HEK293 (cell line): ENCODE measurements at regions not wholly inside any gene's neighbourhood (a gene's known extent, or its start where the extent isn't known, plus 50 kb on each side); places are given as distances from the start of the nearest gene placed in this dataset.

Experiments
- CTCF ChIA-PET: fragments of 350-600 bp; formaldehyde crosslinking; extraction: SDS; loops from one replicate; lab custom pipeline; 2021; ENCODE audit warnings: antibody characterized with exemption; lab: Yijun Ruan, JAX
- POLR2A ChIA-PET: fragments of 300-600 bp; formaldehyde crosslinking; extraction: SDS; loops from one replicate; lab custom pipeline; 2020; ENCODE audit warnings: antibody characterized with exemption, inconsistent platforms; lab: Yijun Ruan, JAX
- H3K27ac ChIP-seq: fragments of 200-500 bp; sonication (Bioruptor generic); 2 replicates; pipeline ENCODE4 v1.5.1; 2014; ENCODE audit warnings: low read depth, low read length, control low read depth, inconsistent platforms; ENCODE audit errors: extremely low read depth
- H3K36me3 ChIP-seq, 2 experiments: fragments of 200-500 bp in 1 of 2; sonication (Bioruptor generic) in 1 of 2; 1 replicate in 1 of 2; 2 replicates in 1 of 2; pipeline ENCODE4 v1.5.1; 2014 to 2017; ENCODE audit warnings: inconsistent platforms in 2 of 2, low read length in 2 of 2; ENCODE audit not compliant: control insufficient read depth in 2 of 2, insufficient read depth in 1 of 2
- H3K4me1 ChIP-seq: fragments of 200-500 bp; sonication (Bioruptor generic); 2 replicates; pipeline ENCODE4 v1.5.1; 2014; ENCODE audit warnings: mild to moderate bottlenecking, low read length, inconsistent platforms; ENCODE audit not compliant: control insufficient read depth, insufficient read depth
- H3K4me3 ChIP-seq: 2 replicates; pipeline ENCODE4 v1.5.1; 2011; ENCODE audit warnings: low read depth, mild to moderate bottlenecking, control low read depth, low read length, moderate library complexity
- H3K9me3 ChIP-seq: fragments of 200-500 bp; sonication (Bioruptor generic); 2 replicates; pipeline ENCODE4 v1.5.1; 2014; ENCODE audit warnings: low read depth, low read length, inconsistent platforms; ENCODE audit not compliant: control insufficient read depth, insufficient read depth
- GLI4 ChIP-seq: fragments of 450-650 bp; formaldehyde crosslinking; IDR thresholded peaks from 2 replicates; pipeline ENCODE4 v1.5.1; 2016; ENCODE audit warnings: missing biosample characterization, missing genetic modification characterization
- GLIS1 ChIP-seq: fragments of 450-650 bp; formaldehyde crosslinking; IDR thresholded peaks from 2 replicates; pipeline ENCODE4 v1.5.1; 2016; ENCODE audit warnings: missing biosample characterization, missing genetic modification characterization
- MEIS1 ChIP-seq: sonication (generic); formaldehyde crosslinking; IDR thresholded peaks from 2 replicates; pipeline ENCODE4 v1.8.1; 2022; ENCODE audit warnings: missing genetic modification reagents, mild to moderate bottlenecking, borderline replicate concordance
- MZF1 ChIP-seq: fragments of 450-650 bp; formaldehyde crosslinking; IDR thresholded peaks from 2 replicates; pipeline ENCODE4 v1.5.1; 2017; ENCODE audit warnings: missing biosample characterization, missing genetic modification characterization, borderline replicate concordance
- OSR2 ChIP-seq: fragments of 450-650 bp; formaldehyde crosslinking; IDR thresholded peaks from 2 replicates; pipeline ENCODE4 v1.5.1; 2016; ENCODE audit warnings: missing biosample characterization, missing genetic modification characterization
- SALL2 ChIP-seq: fragments of 450-650 bp; formaldehyde crosslinking; IDR thresholded peaks from 2 replicates; pipeline ENCODE4 v1.5.0; 2017; ENCODE audit warnings: missing biosample characterization, mild to moderate bottlenecking, missing genetic modification characterization, borderline replicate concordance
- SP7 ChIP-seq: fragments of 450-650 bp; formaldehyde crosslinking; IDR thresholded peaks from 2 replicates; pipeline ENCODE4 v1.5.1; 2016; ENCODE audit warnings: missing biosample characterization, missing genetic modification characterization
- ZFHX2 ChIP-seq: fragments of 450-650 bp; formaldehyde crosslinking; conservative IDR thresholded peaks from 2 replicates; pipeline ENCODE4 v1.5.1; 2016; ENCODE audit warnings: missing biosample characterization, missing genetic modification characterization
- ZNF121 ChIP-seq: fragments of 450-650 bp; formaldehyde crosslinking; IDR thresholded peaks from 2 replicates; pipeline ENCODE4 v1.5.1; 2016; ENCODE audit warnings: missing biosample characterization, missing genetic modification characterization
- ZNF155 ChIP-seq: fragments of 450-650 bp; formaldehyde crosslinking; IDR thresholded peaks from 2 replicates; pipeline ENCODE4 v1.5.1; 2016; ENCODE audit warnings: missing biosample characterization, missing genetic modification characterization
- ZNF175 ChIP-seq: fragments of 450-650 bp; formaldehyde crosslinking; IDR thresholded peaks from 2 replicates; pipeline ENCODE4 v1.5.1; 2016; ENCODE audit warnings: missing biosample characterization, missing genetic modification characterization
- ZNF266 ChIP-seq: fragments of 450-650 bp; formaldehyde crosslinking; IDR thresholded peaks from 2 replicates; pipeline ENCODE4 v1.5.1; 2016; ENCODE audit warnings: missing biosample characterization, missing genetic modification characterization, low read depth
- ZNF623 ChIP-seq: fragments of 450-650 bp; formaldehyde crosslinking; IDR thresholded peaks from 2 replicates; pipeline ENCODE4 v1.5.1; 2016; ENCODE audit warnings: missing biosample characterization, missing genetic modification characterization
- ZNF629 ChIP-seq: fragments of 450-650 bp; formaldehyde crosslinking; IDR thresholded peaks from 2 replicates; pipeline ENCODE4 v1.5.1; 2017; ENCODE audit warnings: missing biosample characterization, missing genetic modification characterization
- ZNF747 ChIP-seq: fragments of 450-650 bp; formaldehyde crosslinking; IDR thresholded peaks from 2 replicates; pipeline ENCODE4 v1.5.1; 2016; ENCODE audit warnings: missing biosample characterization, missing genetic modification characterization
- ZNF777 ChIP-seq: fragments of 450-650 bp; formaldehyde crosslinking; IDR thresholded peaks from 2 replicates; pipeline ENCODE4 v1.5.1; 2017; ENCODE audit warnings: missing biosample characterization, missing genetic modification characterization, borderline replicate concordance
- ZSCAN18 ChIP-seq: fragments of 450-650 bp; formaldehyde crosslinking; IDR thresholded peaks from 2 replicates; pipeline ENCODE4 v1.5.1; 2016; ENCODE audit warnings: missing biosample characterization, missing genetic modification characterization
- TF ChIP-seq, protein P1 (sequence below): fragments of 450-650 bp; formaldehyde crosslinking; IDR thresholded peaks from 2 replicates; pipeline ENCODE4 v1.5.1; 2016; ENCODE audit warnings: missing biosample characterization, missing genetic modification characterization

GRCh38 chr2:103292573-103292972 lies 530.7 kb downstream of the TMEM182 start:
- no peaks in the 10 kb centered on the region for H3K9me3 ChIP-seq
- H3K27ac ChIP-seq = no peak overlapping the region
- CTCF ChIA-PET = no interaction called here
- no peaks in the 10 kb centered on the region for H3K36me3 ChIP-seq
- POLR2A ChIA-PET = no interaction called here
- TF ChIP-seq ZNF266 (tag by site-specific recombination) (no peak), MZF1 (tag by site-specific recombination) (no peak), ZSCAN18 (tag by site-specific recombination) (no peak), SALL2 (tag by site-specific recombination) (no peak), ZNF777 (tag by site-specific recombination) (no peak), ZNF629 (tag by site-specific recombination) (no peak)
- no peaks in the 10 kb centered on the region for H3K4me1 ChIP-seq
- H3K4me3 ChIP-seq = no peak overlapping the region

DNA sequence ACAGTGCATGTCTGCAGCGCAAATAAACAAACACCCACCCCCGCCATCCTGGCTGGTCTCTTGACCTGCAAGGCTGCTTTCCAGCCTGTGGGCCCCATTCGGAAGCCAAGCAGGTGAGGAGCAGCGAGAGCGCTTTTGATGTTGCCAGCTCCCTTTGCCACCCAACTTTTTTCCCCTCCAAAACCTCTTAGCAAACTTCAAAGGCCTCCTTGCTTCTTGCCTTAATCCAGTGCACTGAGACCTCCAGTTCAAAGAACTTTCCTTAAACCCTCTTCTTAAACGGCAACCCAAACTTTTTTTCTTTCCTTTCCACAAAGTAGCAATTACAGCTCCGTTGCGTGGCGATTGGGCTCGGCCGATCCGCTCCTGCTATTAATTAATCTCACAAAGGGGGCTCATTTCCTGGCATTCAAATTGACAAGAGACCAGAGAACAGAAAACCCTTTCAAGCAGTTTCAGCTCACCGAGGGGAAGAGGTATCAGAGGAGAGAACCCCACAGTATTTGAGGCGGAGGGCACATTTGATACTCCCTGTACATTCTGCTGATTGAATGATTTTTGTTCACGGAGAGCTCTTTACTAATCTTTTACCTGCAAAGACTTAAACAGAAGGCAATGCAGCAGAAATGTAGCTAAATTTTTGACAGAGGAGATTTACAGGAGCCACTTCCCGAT lies 531.4 kb downstream of the TMEM182 start:
- Histone ChIP-seq H3K4me3 (no peak overlapping the region), H3K36me3 (no peaks in the 10 kb centered on the region), H3K9me3 (no peaks in the 10 kb centered on the region), H3K4me1 (no peaks in the 10 kb centered on the region), H3K27ac (no peak overlapping the region)
- no peak for TF ChIP-seq ZNF747
- no peak for TF ChIP-seq ZNF155 (tag by site-specific recombination)
- TF ChIP-seq ZNF629 (tag by site-specific recombination) = no peak
- TF ChIP-seq, protein P1, sequence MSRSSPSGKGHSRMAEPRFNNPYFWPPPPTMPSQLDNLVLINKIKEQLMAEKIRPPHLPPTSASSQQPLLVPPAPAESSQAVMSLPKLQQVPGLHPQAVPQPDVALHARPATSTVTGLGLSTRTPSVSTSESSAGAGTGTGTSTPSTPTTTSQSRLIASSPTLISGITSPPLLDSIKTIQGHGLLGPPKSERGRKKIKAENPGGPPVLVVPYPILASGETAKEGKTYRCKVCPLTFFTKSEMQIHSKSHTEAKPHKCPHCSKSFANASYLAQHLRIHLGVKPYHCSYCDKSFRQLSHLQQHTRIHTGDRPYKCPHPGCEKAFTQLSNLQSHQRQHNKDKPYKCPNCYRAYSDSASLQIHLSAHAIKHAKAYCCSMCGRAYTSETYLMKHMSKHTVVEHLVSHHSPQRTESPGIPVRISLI = no peak
- TF ChIP-seq ZFHX2 (tag by site-specific recombination) = no peak
- no peak for TF ChIP-seq GLI4 (tag by site-specific recombination)
- no peak for TF ChIP-seq OSR2 (tag by site-specific recombination)
- no peak for TF ChIP-seq ZNF623 (tag by site-specific recombination)
- TF ChIP-seq GLIS1 (tag by site-specific recombination) = no peak
- no peak for TF ChIP-seq ZNF175
- ChIA-PET POLR2A (no interaction called here), CTCF (interaction anchor here (0.6 kb wide), 1 partner anchor 74 kb away, joined by 5 read pairs; no protein-coding TSS in a partner anchor)

- Histone ChIP-seq H3K4me1 (no peaks in the 10 kb centered on the region), H3K27ac (no peak overlapping the region), H3K36me3 (no peaks in the 10 kb centered on the region), H3K9me3 (no peaks in the 10 kb centered on the region), H3K4me3 (no peak overlapping the region)
- ChIA-PET POLR2A (no interaction called here), CTCF (interaction anchor here (0.6 kb wide), 1 partner anchor 74 kb away, joined by 5 read pairs; no protein-coding TSS in a partner anchor)
- TF ChIP-seq MEIS1 (CRISPR knock-in tag) (no peak), ZNF121 (tag by site-specific recombination) (no peak), SP7 (tag by site-specific recombination) (no peak), ZNF155 (tag by site-specific recombination) (no peak)
Measured at GRCh38 chr2:103293742-103294077, 531.9 kb downstream of the TMEM182 start.
